Ecto neural progenitor cell (in vitro differentiated cells): ENCODE measurements at regions not wholly inside any gene's neighbourhood (a gene's known extent, or its start where the extent isn't known, plus 50 kb on each side); places are given as distances from the start of the nearest gene placed in this dataset.
"Not testable (repeated sequence)": the region's sequence is repeated elsewhere in the genome, so short reads cannot be mapped to it uniquely, and the experiment has no call there.

Experiments used
- DNase-seq: peaks from one replicate; pipeline ENCODE4 v3.0.0-alpha.2; 2018; ENCODE audit warnings: low spot score

GRCh38 chr3:177249203-177249602 lies 51.9 kb upstream of the TBL1XR1 start:
- DNase-seq = no peak

DNA sequence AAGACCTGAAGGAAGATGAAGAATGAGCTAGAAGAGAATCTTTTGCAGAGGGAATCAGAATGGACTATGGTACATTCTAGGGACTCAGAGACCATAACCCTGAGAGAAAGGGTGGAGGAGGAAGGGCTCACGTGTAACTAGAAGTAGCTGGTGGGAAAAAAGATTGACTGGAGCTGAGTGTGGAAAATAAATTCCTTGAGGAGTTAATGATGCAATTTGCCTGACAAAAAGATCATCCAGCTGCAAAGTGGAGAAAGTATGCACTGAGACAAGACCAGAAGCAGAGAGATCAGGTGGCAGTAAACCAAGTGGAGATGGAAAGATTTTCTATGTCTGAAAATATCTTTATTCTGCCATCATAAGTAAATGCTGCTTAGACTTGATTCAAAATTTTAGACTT lies 52.9 kb upstream of the TBL1XR1 start:
- no peak for DNase-seq

DNA sequence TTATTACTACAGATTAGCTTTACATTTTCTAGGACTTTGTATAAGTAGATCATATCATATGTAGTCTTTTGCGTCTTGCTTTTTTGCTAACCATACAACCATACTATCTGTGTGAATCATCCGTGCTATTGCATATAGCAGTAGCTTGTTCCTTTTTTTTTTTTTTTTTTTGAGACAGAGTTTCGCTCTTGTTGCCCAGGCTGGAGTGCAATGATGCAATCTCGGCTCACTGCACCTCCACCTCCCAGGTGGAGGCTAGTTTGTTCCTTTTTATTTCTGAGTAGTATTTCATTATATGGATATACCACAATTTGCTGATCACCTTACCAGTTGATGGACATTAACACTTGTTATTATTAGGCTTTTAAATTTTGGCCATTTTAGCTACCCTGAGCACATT lies 54.5 kb upstream of the TBL1XR1 start:
- DNase-seq = no peak

DNA sequence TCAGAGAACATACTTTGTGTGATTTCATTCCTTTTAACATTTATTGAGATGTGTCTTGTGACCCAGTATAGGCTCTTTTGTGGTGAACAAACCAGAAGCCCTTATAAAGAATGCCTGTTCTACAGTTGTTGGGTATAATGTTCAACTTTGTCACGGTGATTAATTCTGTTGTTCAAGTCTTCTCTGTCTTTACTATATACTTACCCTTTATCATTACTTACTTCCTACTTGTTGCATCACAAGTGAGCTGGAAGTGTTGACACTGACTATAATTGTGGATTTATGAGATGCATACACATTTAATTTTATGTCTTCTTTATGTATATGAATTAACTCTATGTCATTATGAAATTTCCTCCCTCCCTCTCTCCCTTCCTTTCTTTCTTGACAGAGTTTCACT lies 59.7 kb upstream of the TBL1XR1 start:
- DNase-seq = no peak

DNA sequence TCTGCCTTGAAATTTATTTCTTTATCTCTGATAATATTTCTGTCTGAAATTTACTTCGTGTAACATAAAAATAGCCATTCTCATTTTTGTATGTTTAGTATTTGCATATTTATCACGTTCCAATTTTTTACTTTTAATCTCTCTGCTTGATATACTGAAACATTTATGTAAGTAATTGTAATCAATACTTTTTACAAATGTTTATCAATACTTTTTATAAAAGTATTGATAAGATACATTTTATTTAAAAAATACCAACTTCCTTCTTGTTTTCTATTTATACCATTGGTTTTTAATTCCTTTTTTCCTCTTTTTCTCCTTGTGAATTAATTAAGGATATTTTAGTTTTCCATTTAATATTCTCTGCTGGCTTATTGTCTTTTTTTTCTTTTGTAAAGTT lies 60.3 kb upstream of the TBL1XR1 start:
- DNase-seq = no peak

GRCh38 chr3:177262396-177262795 lies 65.1 kb upstream of the TBL1XR1 start:
- DNase-seq = no peak

- DNase-seq = no peak
Observed at GRCh38 chr3:177263615-177264368, 66.5 kb upstream of the TBL1XR1 start.

DNA sequence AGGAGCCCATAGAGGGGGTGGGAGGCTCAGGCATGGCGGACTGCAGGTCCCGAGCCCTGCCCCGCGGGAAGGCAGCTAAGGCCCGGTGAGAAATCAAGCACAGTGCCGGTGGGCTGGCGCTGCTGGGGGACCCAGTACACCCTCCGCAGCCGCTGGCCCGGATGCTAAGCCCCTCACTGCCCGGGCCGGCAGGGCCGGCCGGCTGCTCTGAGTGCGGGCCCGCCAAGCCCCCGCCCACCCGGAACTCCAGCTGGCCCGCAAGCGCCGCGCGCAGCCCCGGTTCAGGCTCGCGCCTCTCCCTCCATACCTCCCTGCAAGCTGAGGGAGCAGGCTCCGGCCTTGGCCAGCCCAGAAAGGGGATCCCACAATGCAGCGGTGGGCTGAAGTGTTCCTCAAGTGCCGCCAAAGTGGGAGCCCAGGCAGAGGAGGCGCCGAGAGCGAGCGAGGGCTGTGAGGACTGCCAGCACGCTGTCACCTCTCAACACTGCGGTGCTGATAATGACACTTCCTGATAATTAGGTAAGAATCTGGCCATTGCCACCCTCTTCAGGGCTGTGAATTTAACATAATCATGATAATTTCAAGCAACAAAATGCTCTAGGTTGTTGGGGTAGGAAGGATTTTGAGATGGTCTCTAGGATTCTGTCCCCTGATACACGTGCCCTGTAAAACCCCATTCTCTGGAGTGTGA lies 74.7 kb upstream of the TBL1XR1 start:
- not testable (repeated sequence) for DNase-seq

DNA sequence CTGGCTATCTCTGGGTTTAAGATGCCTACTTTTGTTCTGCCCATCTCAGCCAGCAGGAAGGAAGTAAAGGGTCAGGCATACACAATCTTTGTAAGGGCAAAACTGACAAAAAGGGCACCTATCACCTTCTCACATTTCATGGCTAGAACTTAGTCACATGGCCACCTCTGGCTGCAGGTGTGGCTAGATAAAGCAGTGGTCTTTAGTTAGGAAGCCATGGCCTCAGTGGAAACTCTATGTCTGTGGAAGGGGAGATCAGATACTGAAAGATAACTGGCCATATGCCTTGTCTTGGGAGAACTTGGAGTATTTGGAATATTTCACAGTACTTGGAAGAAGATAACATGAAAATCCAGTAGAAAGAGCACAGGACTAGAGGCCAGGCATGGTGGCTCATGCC lies 80.7 kb upstream of the TBL1XR1 start:
- DNase-seq = no peak

DNA sequence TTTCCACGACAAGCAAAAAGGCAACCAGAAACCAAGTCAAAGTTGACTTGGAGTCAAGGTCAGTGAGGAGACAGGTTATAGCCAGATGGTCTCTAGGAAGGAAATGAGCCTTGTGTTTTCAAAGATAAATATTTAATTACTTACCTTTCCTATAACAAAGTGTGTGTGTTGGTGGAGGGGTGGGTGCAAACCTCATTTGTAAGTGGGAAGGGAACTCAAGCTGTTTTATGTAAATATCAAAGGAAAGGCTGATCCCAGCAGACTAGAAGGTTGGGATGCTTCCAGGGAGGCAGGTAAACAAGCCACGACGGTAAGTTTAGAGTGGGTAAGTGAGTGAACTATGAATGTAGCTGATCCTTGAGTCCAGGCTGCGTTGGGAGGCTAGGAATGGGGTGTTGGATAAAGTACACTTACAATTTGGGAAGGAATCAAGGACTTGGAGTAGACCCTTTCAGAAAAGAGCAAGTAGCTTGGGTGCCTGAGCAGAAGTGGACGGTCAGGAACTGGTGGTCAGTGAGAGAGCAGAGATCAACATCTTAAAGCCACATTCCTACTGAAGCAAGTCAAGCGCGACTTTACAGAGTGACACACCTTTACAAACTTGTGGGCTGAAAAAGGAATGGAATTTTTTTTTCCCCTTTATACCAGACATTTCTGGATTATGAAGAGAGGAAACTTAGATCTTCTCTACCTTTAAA lies 82.0 kb upstream of the TBL1XR1 start:
- DNase-seq = no peak

- no peak for DNase-seq
Observed at GRCh38 chr3:177281292-177282118, 84.2 kb upstream of the TBL1XR1 start.

DNA sequence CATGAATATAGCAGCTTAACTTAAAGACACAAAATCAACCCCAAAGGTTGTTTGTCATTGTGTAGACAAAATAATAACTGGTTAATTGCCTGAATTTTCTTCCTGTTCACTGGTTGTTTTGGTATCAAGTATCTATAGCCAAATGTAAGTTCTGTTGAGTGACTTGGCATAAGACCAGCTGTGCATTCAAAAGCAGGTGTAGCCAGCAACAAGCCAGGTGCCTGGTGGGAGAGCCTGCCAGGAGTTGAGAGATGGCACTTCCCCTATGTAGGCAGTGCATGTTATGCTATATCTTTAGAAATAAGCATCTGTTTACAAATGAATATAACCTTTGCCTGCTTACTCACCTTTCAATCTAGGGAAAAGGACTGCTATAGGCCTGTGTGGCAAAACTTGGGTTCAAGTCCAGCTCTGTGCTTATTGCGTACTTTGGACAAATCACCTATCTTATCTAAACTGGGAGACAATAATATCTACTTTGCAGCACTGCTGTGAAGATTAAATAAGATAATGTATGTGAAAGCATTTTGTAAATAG lies 84.9 kb upstream of the TBL1XR1 start:
- no peak for DNase-seq

DNA sequence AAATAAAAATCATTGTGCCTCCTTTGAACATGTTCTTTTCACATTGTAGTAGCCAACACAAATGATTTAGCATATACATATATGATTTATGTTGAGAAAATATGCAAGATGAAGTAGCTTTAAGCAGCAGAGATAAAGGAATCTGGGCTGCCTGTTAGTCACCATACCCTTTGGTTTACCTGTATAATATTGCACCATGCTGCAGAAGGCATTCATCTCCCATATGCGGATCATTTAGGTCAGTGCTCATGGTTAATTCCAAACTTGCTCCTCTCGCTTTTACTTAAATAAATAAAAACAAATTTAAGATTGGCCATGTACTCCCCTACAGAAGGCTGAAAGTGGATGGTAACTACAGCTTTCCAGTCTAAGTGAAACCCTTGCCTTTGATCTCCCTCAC lies 86.7 kb upstream of the TBL1XR1 start:
- DNase-seq = no peak

GRCh38 chr3:177284383-177284881 lies 87.2 kb upstream of the TBL1XR1 start:
- DNase-seq = peak; percentile 57

DNA sequence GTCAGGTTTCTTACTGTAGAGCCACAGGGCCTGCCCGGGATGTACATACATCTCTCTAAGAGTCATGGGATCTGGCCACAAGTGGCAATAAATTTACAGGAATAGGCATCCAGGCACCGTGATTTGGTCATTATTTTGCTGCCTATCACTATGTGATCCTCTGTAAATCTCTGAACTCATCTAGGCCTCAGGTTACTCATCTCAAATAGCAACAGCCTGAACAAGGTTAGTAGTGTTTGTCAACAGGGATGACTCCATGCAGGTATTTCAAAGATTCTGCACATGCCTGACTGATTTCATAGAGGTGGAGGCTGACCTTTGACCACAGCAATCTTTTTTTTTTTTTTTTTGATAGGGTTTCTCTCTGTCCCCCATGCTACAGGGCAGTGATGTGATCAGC lies 88.8 kb upstream of the TBL1XR1 start:
- DNase-seq = no peak

DNA sequence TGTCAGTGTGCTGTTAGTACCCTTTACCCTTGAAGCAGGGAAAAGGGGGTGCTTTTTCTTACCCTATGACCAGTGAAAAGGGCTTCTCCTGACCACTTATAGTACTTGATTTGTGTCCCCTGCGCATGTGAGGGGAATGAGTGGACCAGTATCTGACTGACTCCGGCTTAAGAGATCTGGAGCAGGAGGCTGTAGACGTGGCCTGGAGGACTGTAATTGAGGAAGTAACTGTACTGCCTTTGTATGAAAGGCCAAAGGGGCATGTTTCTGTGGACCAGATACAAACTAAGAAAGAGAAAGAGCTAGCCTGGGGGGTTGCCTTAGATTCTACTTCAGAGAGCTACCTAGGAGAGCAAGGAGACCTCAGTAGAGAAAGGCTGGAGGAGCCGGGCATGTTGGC lies 89.9 kb upstream of the TBL1XR1 start:
- no peak for DNase-seq

- DNase-seq = no peak
Observed at GRCh38 chr3:177290633-177291032, 93.4 kb upstream of the TBL1XR1 start.

DNA sequence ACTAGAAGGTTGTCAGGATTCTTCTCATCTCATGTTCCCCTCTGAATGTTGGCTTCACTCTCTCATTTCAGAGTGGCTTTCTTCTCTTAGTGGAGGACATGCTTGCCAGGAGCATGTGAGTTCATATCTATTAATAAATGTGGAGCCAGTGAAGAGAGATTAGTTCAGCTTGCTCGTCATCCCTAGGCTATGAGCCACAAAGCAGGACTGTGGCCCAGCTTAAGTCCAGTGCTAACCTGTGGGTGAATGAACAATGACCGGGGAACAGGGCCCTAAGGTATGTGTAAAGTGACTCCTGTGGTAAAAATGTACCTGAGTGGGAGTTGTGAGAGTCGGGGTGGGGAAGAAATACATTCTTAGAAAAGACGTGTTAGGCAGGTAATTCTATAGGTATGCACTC lies 96.9 kb upstream of the TBL1XR1 start:
- DNase-seq = no peak

GRCh38 chr3:177295116-177295515 lies 97.8 kb upstream of the TBL1XR1 start:
- no peak for DNase-seq

DNA sequence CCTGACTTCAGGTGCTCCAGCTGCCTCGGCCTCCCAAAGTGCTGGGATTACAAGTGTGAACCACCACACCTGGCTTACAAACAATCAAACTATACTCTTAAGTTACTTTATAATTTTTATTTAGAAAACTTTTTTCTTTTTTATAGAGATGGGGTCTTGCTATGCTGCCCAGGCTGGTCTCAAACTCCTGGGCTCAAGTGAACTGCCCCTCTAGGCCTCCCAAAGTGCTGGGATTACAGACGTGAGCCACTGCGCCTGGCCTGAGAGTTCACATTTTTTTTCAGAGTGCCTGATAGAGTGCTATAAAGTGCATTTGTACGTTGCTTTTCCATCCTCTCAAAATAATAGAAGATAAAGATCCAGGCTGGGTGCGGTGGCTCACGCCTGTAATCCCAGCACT lies 102.0 kb upstream of the TBL1XR1 start:
- no peak for DNase-seq

DNA sequence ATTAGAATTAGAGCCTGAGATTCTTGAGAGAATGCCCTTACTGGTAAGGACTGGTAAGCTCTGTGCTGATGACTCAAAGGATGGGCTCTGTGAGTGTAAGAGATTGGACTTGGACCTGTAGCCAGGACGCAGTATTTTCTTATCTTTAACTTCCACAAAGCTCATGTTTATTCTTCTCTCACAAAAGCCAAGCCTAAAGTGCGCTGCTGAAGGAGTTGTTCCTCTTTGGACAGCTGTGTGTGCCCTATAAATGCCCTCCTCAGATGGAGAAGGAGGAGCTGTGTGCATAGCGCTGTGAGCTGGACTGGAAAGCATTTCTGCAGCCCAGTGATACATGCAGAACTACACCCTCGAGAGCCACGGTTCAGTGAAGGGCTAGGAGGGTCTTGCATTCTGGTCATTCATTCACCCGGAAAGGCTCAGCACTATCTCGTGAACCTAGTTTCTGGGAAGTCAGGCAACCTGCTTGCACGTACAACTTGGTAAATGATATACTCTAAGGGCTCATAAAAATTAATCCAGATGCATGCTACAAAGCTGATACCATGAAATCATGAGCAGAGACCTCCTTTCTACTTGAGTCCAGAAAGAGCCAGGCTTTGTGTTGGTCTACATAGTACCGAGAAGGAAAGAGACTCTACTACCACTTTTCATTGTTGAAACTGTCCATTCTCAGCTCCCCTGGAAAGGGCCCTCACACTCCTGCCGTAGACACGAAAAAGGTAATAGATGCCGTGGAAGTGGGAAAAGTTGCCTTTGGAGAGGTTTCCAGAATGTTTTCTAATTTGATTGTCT lies 103.0 kb upstream of the TBL1XR1 start:
- DNase-seq = no peak
